CD4-positive, alpha-beta T cell (primary cell): ENCODE measurements at regions not wholly inside any gene's neighbourhood (a gene's known extent, or its start where the extent isn't known, plus 50 kb on each side); places are given as distances from the start of the nearest gene placed in this dataset.

Source experiments
- ATAC-seq: fragments of 200-7000 bp; cut with Tn5 transposase; one replicate; pipeline ENCODE4 v1.10.0; 2022; ENCODE audit warnings: mild to moderate bottlenecking; ENCODE audit not compliant: poor library complexity
- CTCF ChIA-PET: fragments of 350-600 bp; sonication (Branson Sonifier 250); formaldehyde crosslinking; loops from one replicate; lab custom pipeline; 2021; ENCODE audit warnings: antibody characterized with exemption, inconsistent platforms; lab: Charles Lee
- POLR2A ChIA-PET: fragments of 350-600 bp; sonication (Branson Sonifier 250); formaldehyde crosslinking; loops from one replicate; lab custom pipeline; 2021; ENCODE audit warnings: antibody characterized with exemption, inconsistent platforms; lab: Charles Lee
- DNase-seq, 14 experiments: peaks; one replicate each; pipeline ENCODE4 v3.0.0-alpha.2; 2013 to 2020; ENCODE audit warnings: mixed read lengths in 2 of 14
- H3K27ac ChIP-seq, 2 donors: one replicate each; pipeline versions ENCODE4 v1.5.1 to v1.7.0; 2013; ENCODE audit warnings: low read length in 2 of 2, low read depth in 1 of 2, mild to moderate bottlenecking in 1 of 2
- H3K27me3 ChIP-seq, 2 experiments: 1 replicate in 1 of 2; 2 replicates in 1 of 2; pipeline versions ENCODE4 v1.6.1 to v1.7.0; 2013; ENCODE audit warnings: low read length in 2 of 2, control low read depth in 1 of 2, mild to moderate bottlenecking in 1 of 2, moderate library complexity in 1 of 2; ENCODE audit not compliant: insufficient read depth in 2 of 2, control insufficient read depth in 1 of 2
- H3K36me3 ChIP-seq: one replicate; pipeline ENCODE4 v1.6.1; 2013; ENCODE audit warnings: low read length, control low read depth; ENCODE audit not compliant: insufficient read depth
- H3K4me1 ChIP-seq: one replicate; pipeline ENCODE4 v1.6.1; 2013; ENCODE audit warnings: low read length, control low read depth; ENCODE audit not compliant: insufficient read depth
- H3K4me3 ChIP-seq: one replicate; pipeline ENCODE4 v1.5.1; 2013; ENCODE audit warnings: mild to moderate bottlenecking, low read length, moderate library complexity
- H3K9me3 ChIP-seq, 2 experiments: 1 replicate in 1 of 2; 2 replicates in 1 of 2; pipeline versions ENCODE4 v1.6.1 to v1.7.0; 2013; ENCODE audit warnings: low read length in 2 of 2, mild to moderate bottlenecking in 2 of 2, control low read depth in 1 of 2, moderate library complexity in 1 of 2; ENCODE audit not compliant: control insufficient read depth in 1 of 2, insufficient read depth in 1 of 2
- H3K27ac Mint-ChIP-seq: one replicate; pipeline ENCODE4 v1.8.0; 2020; ENCODE audit warnings: mixed read lengths
- H3K27me3 Mint-ChIP-seq: one replicate; pipeline ENCODE4 v1.8.0; 2021; ENCODE audit warnings: mixed read lengths
- H3K36me3 Mint-ChIP-seq: one replicate; pipeline ENCODE4 v1.8.0; 2021; ENCODE audit warnings: low read depth, mixed read lengths
- H3K4me1 Mint-ChIP-seq: one replicate; pipeline ENCODE4 v1.8.0; 2021; ENCODE audit warnings: low read depth, mixed read lengths
- H3K4me3 Mint-ChIP-seq: one replicate; pipeline ENCODE4 v1.8.0; 2020; ENCODE audit warnings: mild to moderate bottlenecking, mixed read lengths
- H3K9me3 Mint-ChIP-seq: one replicate; pipeline ENCODE4 v1.8.0; 2020; ENCODE audit warnings: mixed read lengths
- CTCF ChIP-seq: fragments of 200-600 bp; IDR thresholded peaks from one replicate; pipeline ENCODE4 v1.8.0; 2022; ENCODE audit warnings: antibody characterized with exemption, mild to moderate bottlenecking
- intact Hi-C, 2 experiments: fragments of 100-400 bp; cut with DNase I in 1 of 2; cut with micrococcal nuclease in 1 of 2; formaldehyde crosslinking; loops; one replicate each; pipeline versions ENCODE4 v1.15.1 to v1.9.0; 2023 to 2025; cut with DNase I, micrococcal nuclease

GRCh38 chr5:122656160-122656559, 118.7 kb upstream of the SNX2 start:
- Histone ChIP-seq H3K27ac (no peak overlapping the region), H3K9me3 (no peaks in the 10 kb centered on the region), H3K36me3 (no peaks in the 10 kb centered on the region), H3K4me3 (no peak overlapping the region), H3K4me1 (no peaks in the 10 kb centered on the region), H3K27me3 (no peaks in the 10 kb centered on the region)
- intact Hi-C loops, result no loop called here
- Mint-ChIP-seq H3K27me3 (peaks cover 10% of the 10 kb centered on the region), H3K9me3 (peaks cover 2% of the 10 kb centered on the region), H3K4me3 (no peak overlapping the region), H3K36me3 (no peaks in the 10 kb centered on the region), H3K4me1 (no peaks in the 10 kb centered on the region), H3K27ac (no peak overlapping the region)
- no peak for DNase-seq
- no peak for TF ChIP-seq CTCF
- no peak for ATAC-seq
- POLR2A ChIA-PET, result no interaction called here
- CTCF ChIA-PET, result no interaction called here

- DNase-seq, result no peak
- Mint-ChIP-seq H3K36me3 (no peaks in the 10 kb centered on the region), H3K27ac (no peak overlapping the region), H3K4me1 (no peaks in the 10 kb centered on the region), H3K4me3 (no peak overlapping the region), H3K27me3 (peaks cover 12% of the 10 kb centered on the region), H3K9me3 (peaks cover 2% of the 10 kb centered on the region)
- ChIA-PET CTCF (no interaction called here), POLR2A (no interaction called here)
- ATAC-seq, result no peak
- H3K4me1 ChIP-seq, result no peaks in the 10 kb centered on the region
- no peaks in the 10 kb centered on the region for H3K27me3 ChIP-seq
- H3K27ac ChIP-seq, result no peak overlapping the region
- no peaks in the 10 kb centered on the region for H3K9me3 ChIP-seq
- intact Hi-C loops, result no loop called here
- H3K4me3 ChIP-seq, result no peak overlapping the region
- no peaks in the 10 kb centered on the region for H3K36me3 ChIP-seq
- TF ChIP-seq CTCF, result no peak
Measured at GRCh38 chr5:122656577-122656976, 118.3 kb upstream of the SNX2 start.

DNA sequence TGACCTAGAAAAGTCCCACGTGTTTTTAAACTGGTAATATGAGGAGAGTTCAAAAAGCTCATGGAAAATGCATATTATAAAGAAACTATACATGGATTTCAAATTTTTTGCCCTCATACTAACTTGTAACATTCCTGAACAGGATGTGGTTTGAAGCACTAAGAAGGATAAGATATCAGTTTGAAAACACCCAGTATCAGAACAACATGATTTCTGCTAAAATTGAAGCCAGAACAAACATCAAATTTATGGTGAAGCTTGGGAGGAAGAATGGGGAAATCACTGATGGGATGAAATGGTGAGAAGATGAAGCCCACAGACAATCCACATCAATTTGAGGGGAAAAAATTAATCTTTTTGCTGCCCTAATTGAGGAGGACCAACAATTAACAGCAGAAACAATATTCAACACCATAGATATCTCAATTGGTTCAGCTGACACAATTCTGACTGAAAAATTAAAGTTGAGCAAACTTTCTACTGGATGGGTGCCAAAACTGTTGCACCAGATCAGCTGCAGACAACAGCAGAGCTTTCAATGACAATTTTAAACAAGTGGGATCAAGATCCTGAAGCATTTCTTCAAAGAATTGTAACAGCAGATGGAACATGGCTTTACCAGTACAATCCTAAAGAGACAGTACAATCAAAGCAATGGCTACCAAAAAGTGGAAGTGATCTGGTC, 113.2 kb upstream of the SNX2 start:
- no peak overlapping the region for H3K27ac Mint-ChIP-seq
- no peaks in the 10 kb centered on the region for H3K27me3 ChIP-seq
- H3K4me3 Mint-ChIP-seq, result no peak overlapping the region
- H3K36me3 Mint-ChIP-seq, result no peaks in the 10 kb centered on the region
- no peaks in the 10 kb centered on the region for H3K9me3 ChIP-seq
- H3K27me3 Mint-ChIP-seq, result peaks cover 22% of the 10 kb centered on the region
- POLR2A ChIA-PET, result no interaction called here
- DNase-seq, result no peak
- H3K36me3 ChIP-seq, result no peaks in the 10 kb centered on the region
- H3K4me1 ChIP-seq, result no peaks in the 10 kb centered on the region
- H3K9me3 Mint-ChIP-seq, result peaks cover 2% of the 10 kb centered on the region
- H3K27ac ChIP-seq, result no peak overlapping the region
- TF ChIP-seq CTCF, result no peak
- CTCF ChIA-PET, result no interaction called here
- H3K4me1 Mint-ChIP-seq, result no peaks in the 10 kb centered on the region
- intact Hi-C loops, result no loop called here
- no peak overlapping the region for H3K4me3 ChIP-seq
- ATAC-seq, result no peak
